ENCODE measurements at regions not wholly inside any gene's neighbourhood (a gene's known extent, or its start where the extent isn't known, plus 50 kb on each side); places are given as distances from the start of the nearest gene placed in this dataset.

- DNase-seq: no peak
Observed at GRCh38 chr1:55695151-55695550, 480.0 kb upstream of the USP24 start.

GRCh38 chr1:55694310-55694801 lies 479.2 kb upstream of the USP24 start:
- DNase-seq: no peak

GRCh38 chr1:55692726-55693125 lies 477.6 kb upstream of the USP24 start:
- no peak for DNase-seq

- no peak for DNase-seq
Observed at GRCh38 chr1:55690366-55690765, 475.2 kb upstream of the USP24 start.

- no peak for DNase-seq
Observed at GRCh38 chr1:55689800-55690199, 474.6 kb upstream of the USP24 start.

- no peak for DNase-seq
Observed at GRCh38 chr1:55685560-55685959, 470.4 kb upstream of the USP24 start.

- DNase-seq: no peak
Observed at GRCh38 chr1:55684131-55684650, 469.0 kb upstream of the USP24 start.

- DNase-seq: no peak
Observed at GRCh38 chr1:55682198-55682597, 467.0 kb upstream of the USP24 start.

GRCh38 chr1:55679971-55680370 lies 464.8 kb upstream of the USP24 start:
- DNase-seq: no peak

- no peak for DNase-seq
Observed at GRCh38 chr1:55673416-55673815, 458.3 kb upstream of the USP24 start.

- DNase-seq: no peak
Observed at GRCh38 chr1:55670331-55671082, 455.3 kb upstream of the USP24 start.

- no peak for DNase-seq
Observed at GRCh38 chr1:55669293-55669692, 454.1 kb upstream of the USP24 start.

GRCh38 chr1:55662875-55663274 lies 447.7 kb upstream of the USP24 start:
- no peak for DNase-seq

- DNase-seq: no peak
Observed at GRCh38 chr1:55658917-55659316, 443.8 kb upstream of the USP24 start.

GRCh38 chr1:55654750-55655149 lies 439.6 kb upstream of the USP24 start:
- DNase-seq: no peak

GRCh38 chr1:55654171-55654570 lies 439.0 kb upstream of the USP24 start:
- no peak for DNase-seq

- DNase-seq: no peak
Observed at GRCh38 chr1:55650444-55650843, 435.3 kb upstream of the USP24 start.

GRCh38 chr1:55646181-55646580 lies 431.0 kb upstream of the USP24 start:
- no peak for DNase-seq

GRCh38 chr1:55645270-55645669 lies 430.1 kb upstream of the USP24 start:
- DNase-seq: no peak

GRCh38 chr1:55641947-55642346 lies 426.8 kb upstream of the USP24 start:
- no peak for DNase-seq

- DNase-seq: peak; percentile 20 to 37
Observed at GRCh38 chr1:55640708-55641473, 425.7 kb upstream of the USP24 start.

GRCh38 chr1:55639526-55639925 lies 424.4 kb upstream of the USP24 start:
- DNase-seq: no peak

- no peak for DNase-seq
Observed at GRCh38 chr1:55639051-55639450, 423.9 kb upstream of the USP24 start.

GRCh38 chr1:55636696-55637095 lies 421.5 kb upstream of the USP24 start:
- DNase-seq: no peak
